Hematopoietic multipotent progenitor cell treated with erythropoietin and hydrocortisone succinate and interleukin-3 and kit ligand, for 15 days (in vitro differentiated cells): ENCODE measurements at regions not wholly inside any gene's neighbourhood (a gene's known extent, or its start where the extent isn't known, plus 50 kb on each side); places are given as distances from the start of the nearest gene placed in this dataset.

Experiments used
- DNase-seq: peaks from one replicate; pipeline ENCODE4 v3.0.0-alpha.2; 2015; ENCODE audit warnings: low spot score

DNA sequence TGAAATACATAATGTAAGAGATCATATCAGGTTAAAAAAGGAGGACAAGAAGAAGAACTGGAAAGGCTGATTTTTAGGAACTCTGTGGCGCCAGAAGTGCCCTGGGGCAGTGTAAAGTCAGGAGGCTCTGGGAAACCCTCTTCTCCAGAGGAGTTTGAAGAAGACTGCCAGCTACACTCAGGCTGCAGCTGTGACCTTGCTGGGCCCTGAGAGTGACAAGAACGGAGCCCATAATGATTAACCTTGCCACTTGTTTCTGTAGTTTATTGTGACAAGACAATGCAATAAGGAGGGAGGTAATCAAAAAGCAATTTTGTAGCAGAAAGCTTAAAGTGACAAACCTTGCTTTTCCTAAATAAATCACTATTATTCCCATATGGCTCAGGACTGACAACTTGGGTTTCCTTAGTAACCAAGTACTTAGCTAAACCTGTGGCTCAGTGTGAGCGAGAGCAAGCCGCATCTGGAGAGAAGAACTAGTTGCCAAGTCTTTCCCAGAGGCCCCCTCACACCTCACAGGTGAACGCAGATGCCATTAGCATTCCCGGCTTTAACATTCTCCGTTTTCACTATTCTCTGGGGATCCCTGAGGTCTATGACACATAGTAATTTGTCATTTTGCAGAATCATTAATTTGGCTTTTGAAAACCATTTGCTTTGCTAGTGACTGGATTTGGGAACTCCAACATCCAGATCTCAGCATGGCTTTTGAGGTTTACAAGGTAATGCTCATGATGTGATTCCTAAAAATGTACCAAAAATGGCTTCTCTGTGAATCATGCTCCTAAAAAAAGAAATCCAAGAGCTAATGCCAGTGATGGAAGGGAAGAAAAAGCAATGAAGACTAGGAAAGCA lies 115.9 kb downstream of the OMA1 start:
- DNase-seq = no peak

DNA sequence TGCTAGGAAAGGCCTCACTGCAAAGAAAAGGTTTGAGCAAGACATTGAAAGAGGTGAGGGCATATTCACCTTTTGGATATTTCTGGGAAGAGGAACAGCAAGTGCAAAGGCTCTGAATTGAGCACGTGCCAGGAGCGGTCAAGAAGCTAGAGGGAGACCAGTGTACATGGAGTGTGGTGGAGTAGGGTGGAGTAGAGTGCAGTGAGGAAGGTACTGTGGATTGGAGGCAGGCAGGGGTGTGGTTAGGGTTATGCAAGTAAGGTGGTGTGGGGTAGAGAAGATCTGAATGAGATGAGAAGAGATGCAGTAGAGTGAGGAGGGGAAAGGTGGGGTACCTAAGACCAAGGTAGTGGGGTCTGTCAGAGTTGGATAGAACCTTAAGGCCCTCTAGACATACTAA lies 119.6 kb downstream of the OMA1 start:
- no peak for DNase-seq

- DNase-seq = no peak
These were observed 124.1 kb downstream of the OMA1 start for GRCh38 chr1:58422436-58422835.

DNA sequence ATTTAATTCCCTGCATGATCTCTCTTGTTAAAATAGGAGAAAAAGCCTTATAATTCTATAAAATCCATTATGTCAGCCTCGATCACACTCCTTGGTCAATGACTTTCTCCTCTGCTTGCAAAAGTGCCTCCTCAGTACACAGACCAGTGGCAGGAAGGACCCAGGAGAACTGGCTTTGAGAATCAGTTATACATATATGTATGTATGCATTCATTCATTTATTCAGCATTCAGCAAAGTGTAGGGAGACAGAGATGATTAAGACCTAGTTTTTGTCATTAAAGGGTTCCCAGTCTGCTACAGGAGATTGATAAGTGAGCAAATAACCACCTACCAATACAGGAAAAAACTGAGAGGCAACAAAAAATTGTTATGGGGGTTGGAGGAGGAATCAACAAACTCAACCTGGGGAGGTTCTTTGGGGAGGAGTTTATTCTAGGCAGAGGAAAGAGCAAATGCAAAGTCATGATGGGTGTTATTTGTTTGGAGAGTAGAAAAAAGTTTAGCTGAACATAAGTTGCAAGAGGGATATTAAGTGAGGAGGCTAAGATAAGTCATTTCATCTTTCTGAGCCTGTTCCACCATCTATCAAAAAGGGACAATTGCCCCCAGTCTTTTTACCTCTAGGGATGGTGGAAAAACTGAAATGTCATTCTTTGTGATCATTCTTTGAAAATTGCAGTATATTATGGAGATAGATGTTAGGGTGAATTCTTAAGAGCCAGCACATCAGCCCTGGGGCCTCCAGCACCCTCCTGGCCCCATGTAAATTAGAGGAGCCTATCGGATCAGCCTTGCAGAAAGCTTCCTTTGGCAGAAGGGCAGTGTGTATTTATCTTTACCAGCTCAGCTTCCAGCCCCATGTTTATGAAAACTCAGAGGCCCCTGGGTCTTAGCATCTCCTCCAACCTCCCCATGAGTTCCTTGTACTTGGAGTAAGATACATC lies 128.0 kb downstream of the OMA1 start:
- DNase-seq = no peak

DNA sequence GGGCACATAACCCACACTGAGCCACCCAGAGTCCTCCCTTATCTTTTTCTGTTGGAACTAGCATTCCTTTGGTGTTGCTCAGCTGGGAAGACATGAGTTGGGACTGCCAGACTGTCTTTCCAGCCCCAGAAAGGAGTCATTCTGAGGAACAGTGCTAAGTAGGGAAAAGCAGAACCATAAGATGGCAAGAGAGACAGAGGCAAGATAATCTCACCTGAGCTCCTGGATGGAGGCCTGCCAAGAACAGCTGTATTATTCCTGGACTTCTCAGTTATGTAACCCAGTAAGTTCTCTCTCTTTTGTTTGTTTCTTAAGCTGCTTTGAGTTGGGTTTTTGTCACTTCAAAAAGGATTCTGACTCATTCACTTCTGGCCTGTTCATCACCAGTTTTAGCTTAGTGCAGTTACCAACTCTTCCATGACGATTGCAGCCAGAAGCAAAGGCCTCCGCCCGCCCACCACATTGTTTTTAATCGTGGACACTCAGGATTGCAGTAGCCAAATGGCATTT lies 134.4 kb downstream of the OMA1 start:
- DNase-seq = no peak

GRCh38 chr1:58409890-58410289 lies 136.6 kb downstream of the OMA1 start:
- no peak for DNase-seq

DNA sequence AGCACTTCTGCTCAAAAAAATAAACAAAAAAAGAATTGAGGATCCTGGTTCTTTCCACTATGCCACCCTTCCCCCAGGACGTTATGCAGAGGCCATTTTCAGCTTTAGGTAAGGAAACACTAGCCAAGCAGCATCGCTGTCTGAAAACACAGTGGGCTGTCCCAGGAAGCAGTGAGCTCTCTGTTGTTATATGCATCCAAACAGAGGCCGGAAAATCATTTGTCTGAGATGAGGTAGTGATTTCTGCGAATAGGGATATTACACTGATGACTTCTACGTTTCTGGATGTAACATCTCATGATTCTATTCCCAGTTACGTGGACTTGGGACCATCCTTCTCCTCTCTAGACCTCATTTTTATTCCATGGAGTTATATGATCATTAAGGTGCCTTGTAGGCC lies 137.2 kb downstream of the OMA1 start:
- no peak for DNase-seq

DNA sequence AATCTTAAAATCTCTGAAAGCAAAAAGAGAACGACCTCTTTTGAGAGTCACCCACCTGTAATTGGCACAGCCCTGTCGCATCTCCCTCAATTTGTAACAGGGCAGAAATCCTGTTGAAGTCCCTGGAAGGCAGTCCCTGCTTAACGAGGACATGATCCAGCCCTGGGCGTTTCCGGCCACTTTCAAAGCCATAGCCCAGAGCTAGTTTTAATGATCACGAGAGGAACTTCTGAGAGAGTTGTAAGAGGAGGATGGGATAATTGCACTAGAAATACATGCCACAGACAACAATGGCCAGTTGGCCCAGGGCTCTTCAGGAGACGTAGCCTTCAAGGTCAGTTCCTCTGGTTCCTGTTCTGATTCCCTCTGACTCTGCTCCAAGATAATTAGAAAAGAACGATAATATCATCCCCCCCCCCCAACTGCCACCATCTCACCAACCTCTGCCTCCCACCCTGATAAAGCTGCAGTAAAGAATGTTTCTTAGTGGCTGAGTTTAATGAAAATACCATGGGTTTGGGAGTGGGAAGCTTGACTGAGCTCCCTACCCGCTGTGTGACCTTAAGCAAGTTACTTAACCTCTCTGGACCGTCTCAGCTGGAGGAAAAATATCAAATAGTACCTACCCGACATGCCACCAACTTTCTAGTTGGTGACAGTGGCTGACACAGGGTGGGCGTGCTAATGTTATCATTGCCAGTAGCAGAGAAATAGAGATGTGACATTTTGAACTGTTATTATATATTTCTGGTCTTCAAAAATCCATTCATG lies 140.0 kb downstream of the OMA1 start:
- no peak for DNase-seq

DNA sequence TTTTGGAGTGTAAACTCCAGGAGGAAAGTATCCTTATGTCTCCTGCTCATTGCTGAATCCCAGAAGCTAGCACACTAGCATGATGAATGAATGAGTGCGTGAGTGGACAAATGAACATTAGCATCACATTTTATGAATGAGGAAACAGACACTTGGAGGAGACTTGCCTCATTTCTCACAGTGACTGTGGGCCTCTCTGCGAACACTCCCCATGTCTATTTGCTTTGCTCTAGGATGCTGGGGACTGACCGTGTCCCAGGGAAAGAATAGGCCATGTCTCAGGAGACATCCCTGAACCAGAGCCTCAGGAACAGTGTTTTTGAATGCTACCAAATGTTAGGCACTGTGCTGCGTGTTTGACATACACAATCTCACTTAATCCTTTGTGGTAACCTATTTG lies 140.9 kb downstream of the OMA1 start:
- DNase-seq = no peak

DNA sequence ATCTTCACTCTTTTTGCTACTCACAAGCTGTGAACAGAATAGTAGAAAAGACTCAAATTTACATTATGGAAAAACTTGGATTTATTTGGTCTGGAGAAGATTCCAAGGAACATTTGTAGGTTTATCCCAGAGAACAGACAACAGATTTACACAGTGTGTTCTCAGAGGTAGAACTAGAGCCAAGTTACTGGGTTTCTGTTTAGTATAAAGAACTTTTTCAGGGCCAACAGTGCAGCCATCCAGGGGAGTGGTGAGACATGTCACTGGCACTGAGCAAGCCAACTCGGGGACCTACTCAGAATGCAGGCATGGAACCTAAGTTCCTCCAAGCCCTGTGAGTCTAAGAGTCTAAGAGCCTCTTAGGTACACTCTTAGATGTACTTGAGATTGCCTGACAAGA lies 142.6 kb downstream of the OMA1 start:
- DNase-seq = no peak

DNA sequence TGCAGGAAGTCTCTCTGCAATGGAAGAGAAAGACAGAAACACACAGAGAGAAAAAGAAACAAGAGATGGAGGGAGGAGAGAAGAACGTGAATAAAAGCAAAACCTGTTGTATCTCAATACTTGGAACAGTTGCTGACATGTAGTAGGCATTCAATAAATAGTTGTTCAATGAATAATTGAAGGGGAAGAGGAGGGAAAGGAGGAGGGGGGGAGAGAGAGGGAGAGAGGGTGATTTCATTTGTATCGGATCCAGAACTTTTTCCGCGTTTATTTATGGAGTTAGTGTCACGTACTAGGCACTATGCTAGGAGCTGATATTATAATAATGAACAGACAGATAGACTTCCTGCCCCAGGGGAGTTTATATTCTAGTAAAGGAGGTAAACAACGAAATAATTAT lies 144.1 kb downstream of the OMA1 start:
- no peak for DNase-seq

GRCh38 chr1:58401991-58402390 lies 144.5 kb downstream of the OMA1 start:
- DNase-seq = no peak

DNA sequence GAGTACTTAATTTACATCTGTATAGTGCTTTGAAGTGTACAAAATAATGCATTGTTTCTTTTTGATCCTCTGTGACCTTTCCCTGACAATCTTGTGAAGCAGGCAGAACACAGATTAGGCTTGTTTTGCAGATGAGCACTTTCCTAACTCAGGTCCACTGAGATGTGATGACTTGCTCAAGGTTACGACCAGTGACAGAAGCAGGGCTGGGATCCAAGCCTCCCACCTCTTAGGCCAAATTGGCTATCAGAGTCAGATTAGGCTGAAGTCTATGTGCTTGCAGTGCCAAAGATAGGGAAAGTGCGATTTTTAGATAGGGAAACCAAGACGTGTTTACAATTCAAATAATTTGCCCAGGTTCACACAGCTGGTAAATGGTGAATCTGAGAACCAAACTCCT lies 147.3 kb downstream of the OMA1 start:
- DNase-seq = no peak

DNA sequence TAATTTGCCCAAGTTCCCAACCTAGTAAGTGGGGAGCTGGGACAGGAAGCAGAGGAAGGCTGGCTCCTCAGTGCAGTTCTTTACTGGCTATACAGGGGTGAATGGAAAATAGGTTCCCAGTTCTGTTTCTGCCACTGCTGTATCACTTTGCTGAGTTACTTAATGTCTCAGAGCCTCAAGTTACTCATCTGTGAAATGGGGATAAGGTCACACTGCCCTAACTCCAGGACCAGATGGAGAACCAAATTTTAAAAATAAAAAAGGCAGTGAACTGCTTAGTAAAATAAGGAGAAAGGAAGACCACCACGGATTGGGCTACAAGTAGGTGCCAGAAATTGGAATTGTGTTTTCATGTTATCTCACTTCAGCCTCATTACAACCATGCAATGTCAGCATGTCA lies 147.8 kb downstream of the OMA1 start:
- DNase-seq = no peak

DNA sequence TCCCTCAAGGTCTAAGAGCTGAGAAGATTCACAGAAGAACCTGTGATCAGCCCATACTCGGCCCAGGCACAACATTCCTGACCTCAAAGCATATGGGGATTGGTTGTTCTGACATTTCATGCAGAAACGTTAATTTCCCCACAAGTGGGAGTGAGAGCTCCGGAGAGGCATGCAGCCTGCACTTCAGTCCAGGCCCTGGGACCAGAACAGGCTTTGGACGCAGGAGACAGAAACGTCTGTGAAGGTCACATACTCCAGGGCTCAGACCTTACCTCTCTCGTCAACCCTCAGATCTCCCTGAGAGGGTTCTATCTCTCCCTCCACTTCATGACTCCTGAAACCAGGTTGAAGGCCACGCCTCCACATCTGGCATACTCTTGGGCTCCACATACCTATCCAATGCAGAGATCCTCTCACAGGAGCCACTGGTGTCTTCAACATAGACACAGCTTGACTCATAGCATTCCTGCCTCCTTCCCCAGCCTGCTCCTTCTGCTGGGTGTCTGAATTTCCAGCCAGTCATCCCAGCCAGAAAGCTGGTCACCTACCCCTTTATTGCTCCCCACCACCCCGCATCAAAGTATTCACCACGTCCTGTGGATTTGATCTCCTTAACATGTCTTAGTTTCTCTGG lies 149.2 kb downstream of the OMA1 start:
- DNase-seq = no peak

- no peak for DNase-seq
These were observed 150.4 kb downstream of the OMA1 start for GRCh38 chr1:58396150-58396549.

GRCh38 chr1:58395355-58395754 lies 151.2 kb downstream of the OMA1 start:
- no peak for DNase-seq

DNA sequence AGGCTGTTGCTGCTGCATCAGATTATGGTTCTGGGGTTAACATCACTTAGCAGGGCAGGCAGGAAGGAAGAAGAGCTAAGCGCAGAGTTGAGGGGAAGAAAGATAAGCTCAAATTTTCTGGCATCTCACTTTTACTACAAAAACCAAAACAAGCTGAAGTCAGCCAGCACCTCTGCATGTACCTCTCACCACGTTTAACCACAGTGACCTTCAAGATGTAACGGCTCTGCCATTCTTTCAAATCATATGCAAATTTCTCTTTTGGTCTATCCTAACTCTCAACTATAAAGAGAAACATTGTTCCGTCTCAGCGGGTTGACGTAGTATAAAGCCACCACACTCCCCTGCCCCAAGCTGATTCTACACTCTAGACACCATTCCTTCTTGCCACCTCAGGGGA lies 154.4 kb downstream of the OMA1 start:
- no peak for DNase-seq

GRCh38 chr1:58391514-58391913 lies 155.0 kb downstream of the OMA1 start:
- no peak for DNase-seq

DNA sequence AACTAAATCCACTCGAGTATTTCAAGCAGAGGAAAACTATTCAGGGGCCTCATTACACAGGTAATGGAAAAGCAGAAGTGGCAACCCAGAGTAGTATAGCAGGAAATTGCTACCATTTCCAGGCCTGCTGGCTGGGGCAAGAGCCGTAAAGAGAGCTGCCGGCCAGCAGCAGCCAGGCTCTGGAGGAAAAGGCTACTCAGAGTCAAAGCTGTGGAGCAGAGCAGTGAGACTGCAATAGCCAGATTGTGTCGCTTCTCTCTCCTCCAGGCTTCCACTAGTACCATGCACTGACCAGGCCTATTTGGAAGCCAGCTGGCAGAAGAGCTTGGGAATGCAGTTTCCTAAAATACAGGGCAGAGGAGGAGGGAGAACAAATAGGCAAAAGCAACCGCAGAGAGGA lies 155.5 kb downstream of the OMA1 start:
- DNase-seq = no peak

- no peak for DNase-seq
These were observed 156.4 kb downstream of the OMA1 start for GRCh38 chr1:58390091-58390490.

GRCh38 chr1:58380345-58380744 lies 166.2 kb downstream of the OMA1 start:
- DNase-seq = no peak
